GM06990 (cell line): ENCODE measurements at regions not wholly inside any gene's neighbourhood (a gene's known extent, or its start where the extent isn't known, plus 50 kb on each side); places are given as distances from the start of the nearest gene placed in this dataset.

ENCODE experiments used
- DNase-seq: peaks from one replicate; pipeline ENCODE4 v3.0.0-alpha.2; 2011; ENCODE audit not compliant: insufficient read length; ENCODE audit errors: extremely low read depth
- H3K27me3 ChIP-seq: replicated peaks from 2 replicates; pipeline ENCODE4 v1.6.0; 2011; ENCODE audit warnings: low read length; ENCODE audit not compliant: control insufficient read depth, insufficient read depth
- H3K36me3 ChIP-seq: 2 replicates; pipeline ENCODE4 v1.5.1; 2011; ENCODE audit warnings: low read length; ENCODE audit not compliant: control insufficient read depth, insufficient read depth
- H3K4me3 ChIP-seq: replicated peaks from 2 replicates; pipeline ENCODE4 v1.5.1; 2011; ENCODE audit warnings: low read depth, mild to moderate bottlenecking, control low read depth, low read length
- CTCF ChIP-seq: IDR thresholded peaks from 2 replicates; pipeline ENCODE4 v1.5.1; 2011; ENCODE audit warnings: low read length, control low read depth, mild to moderate bottlenecking, inconsistent platforms; ENCODE audit not compliant: insufficient read depth, poor library complexity, severe bottlenecking

- H3K4me3 ChIP-seq, result no peak overlapping the region
- no peaks in the 10 kb centered on the region for H3K27me3 ChIP-seq
- TF ChIP-seq CTCF, result no peak
- no peaks in the 10 kb centered on the region for H3K36me3 ChIP-seq
- DNase-seq, result no peak
These were observed 911.6 kb upstream of the SLC35B3 start for GRCh38 chr6:9346923-9347322.

- no peak for DNase-seq
- Histone ChIP-seq H3K4me3 (no peak overlapping the region), H3K36me3 (no peaks in the 10 kb centered on the region), H3K27me3 (no peaks in the 10 kb centered on the region)
- TF ChIP-seq CTCF, result no peak
These were observed 900.1 kb upstream of the SLC35B3 start for GRCh38 chr6:9335431-9335830.

GRCh38 chr6:9334979-9335378, 899.6 kb upstream of the SLC35B3 start:
- Histone ChIP-seq H3K4me3 (no peak overlapping the region), H3K36me3 (no peaks in the 10 kb centered on the region), H3K27me3 (no peaks in the 10 kb centered on the region)
- TF ChIP-seq CTCF, result no peak
- no peak for DNase-seq

- Histone ChIP-seq H3K4me3 (no peak overlapping the region), H3K27me3 (no peaks in the 10 kb centered on the region), H3K36me3 (no peaks in the 10 kb centered on the region)
- no peak for DNase-seq
- no peak for TF ChIP-seq CTCF
These were observed 897.0 kb upstream of the SLC35B3 start for GRCh38 chr6:9332241-9332780.

- Histone ChIP-seq H3K4me3 (no peak overlapping the region), H3K27me3 (no peaks in the 10 kb centered on the region), H3K36me3 (no peaks in the 10 kb centered on the region)
- TF ChIP-seq CTCF, result no peak
- no peak for DNase-seq
These were observed 881.5 kb upstream of the SLC35B3 start for GRCh38 chr6:9316831-9317230.
